ENCODE measurements at regions not wholly inside any gene's neighbourhood (a gene's known extent, or its start where the extent isn't known, plus 50 kb on each side); places are given as distances from the start of the nearest gene placed in this dataset.
"Not testable (repeated sequence)": the region's sequence is repeated elsewhere in the genome, so short reads cannot be mapped to it uniquely, and the experiment has no call there.

DNA sequence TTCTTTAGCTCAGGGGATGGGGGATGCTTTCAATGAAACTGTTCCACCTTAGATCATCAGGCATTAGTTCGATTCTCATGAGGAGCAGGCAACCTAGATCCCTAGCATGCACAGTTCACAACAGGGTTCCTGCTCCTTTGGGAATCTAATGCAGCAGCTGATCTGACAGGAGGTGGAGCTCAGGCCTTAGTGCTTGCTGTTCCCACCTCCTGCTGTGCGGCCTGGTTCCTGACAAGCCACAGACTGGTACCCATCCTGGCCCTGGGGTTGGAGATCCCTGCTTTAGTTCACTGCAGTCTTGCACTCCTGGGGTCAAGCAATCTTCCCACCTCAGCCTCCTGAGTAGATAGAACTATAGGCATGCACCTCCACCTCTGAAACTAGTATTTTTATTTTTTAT lies 1369.8 kb upstream of the NUDT12 start:
- DNase-seq, result no peak

DNA sequence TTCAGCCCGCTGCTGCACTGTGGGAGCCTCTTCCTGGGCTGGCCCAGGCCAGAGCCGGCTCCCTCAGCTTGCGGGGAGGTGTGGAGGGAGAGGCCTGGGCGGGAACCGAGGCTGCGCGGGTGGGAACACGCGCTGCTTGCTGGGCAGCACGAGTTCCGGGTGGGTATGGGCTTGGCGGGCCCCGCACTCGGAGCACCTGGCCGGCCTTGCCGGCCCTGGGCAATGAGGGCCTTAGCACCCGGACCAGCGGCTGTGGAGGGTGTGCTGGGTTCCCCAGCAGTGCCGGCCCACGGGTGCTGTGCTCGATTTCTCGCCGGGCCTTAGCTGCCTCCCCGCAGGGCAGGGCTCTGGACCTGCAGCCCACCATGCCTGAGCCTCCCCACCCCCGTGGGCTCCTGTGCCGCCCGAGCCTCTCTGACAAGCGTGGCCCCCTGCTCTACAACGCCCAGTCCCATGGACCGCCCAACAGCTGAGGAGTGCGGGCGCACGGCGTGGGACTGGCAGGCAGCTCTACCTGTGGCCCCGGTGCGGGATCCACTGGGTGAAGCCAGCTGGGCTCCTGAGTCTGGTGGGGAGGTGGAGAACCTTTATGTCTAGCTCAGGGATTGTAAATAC lies 1366.4 kb upstream of the NUDT12 start:
- no peak for DNase-seq

DNA sequence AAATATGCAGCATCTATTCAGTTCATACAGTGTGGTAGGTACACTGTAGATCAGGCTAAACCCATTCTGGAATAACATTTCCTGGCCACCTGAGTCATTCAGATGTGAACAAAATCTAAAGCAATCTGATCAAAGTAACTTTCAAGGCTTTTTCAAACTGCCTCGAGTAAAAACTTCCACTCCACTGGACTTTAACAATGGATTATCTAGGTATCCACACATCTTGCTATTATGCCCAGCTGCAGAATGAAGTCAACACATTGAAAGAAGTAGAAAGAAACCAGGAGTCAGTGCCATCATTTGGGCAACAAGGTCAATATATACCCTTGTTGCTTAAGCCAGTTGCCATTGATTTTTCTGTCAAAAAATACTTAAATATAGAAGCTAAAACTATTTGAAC lies 1352.6 kb upstream of the NUDT12 start:
- DNase-seq, result no peak

DNA sequence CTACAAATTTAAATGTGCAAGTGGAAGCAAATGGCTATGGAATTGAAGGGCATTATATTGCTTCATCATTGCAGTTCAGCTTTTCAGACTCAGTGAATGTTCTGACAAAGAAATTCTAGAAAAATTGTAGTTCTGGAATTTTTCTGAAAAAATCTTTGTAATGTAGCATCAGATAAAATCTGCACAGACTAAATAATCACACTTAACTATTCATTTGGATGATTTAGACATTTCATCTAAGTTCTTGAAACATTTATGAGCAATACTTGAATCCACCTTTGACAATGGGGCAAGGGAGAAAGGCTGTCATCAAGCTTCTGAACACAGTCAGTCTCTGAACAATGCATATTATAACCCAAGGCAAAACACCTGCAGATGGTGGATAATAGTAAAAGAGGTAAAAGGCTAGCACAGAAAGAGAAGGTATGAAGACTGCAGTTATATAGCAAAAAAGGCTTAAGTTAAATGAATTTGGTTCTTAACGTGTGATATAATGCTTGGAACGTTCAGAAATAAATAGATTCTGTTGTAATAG lies 1352.0 kb upstream of the NUDT12 start:
- no peak for DNase-seq

DNA sequence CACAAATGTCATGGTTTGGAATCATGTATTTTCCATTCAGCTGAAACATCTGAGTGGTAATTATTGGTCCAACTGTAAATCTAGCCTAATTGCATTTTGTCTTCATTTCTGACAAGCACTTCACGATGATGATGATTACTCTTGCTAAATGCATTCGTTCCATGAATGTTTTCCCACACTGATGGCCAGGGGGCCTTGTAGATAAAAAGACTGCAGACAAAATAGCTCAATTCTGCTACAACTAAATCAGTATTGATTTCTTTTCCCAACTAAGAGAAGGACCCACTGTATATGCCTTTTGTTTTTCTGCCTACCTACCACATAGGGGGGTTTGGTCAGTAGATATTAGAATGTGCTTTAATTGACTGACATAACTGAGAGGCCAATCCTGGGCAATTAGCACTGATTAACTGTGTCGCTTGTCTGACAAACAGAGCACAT lies 1351.3 kb upstream of the NUDT12 start:
- DNase-seq, result no peak

DNA sequence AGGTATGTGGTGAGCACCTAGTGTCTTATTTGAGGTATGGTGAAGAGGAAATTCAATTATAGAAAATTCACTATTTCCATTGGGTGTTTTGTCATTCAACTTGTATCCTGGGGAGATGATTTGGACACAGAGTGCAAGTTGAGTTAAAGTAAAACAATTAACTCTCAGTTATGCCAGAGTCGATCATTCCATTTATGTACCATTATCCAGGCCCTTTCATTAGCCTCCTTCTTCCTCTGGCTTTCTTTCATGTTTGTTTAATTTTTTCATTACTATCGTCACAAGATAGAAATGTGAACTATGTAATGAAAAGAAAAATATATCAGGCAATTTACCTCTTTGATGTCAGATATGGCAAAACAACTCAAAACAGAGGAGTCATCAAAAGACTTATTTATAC lies 1347.2 kb upstream of the NUDT12 start:
- no peak for DNase-seq

DNA sequence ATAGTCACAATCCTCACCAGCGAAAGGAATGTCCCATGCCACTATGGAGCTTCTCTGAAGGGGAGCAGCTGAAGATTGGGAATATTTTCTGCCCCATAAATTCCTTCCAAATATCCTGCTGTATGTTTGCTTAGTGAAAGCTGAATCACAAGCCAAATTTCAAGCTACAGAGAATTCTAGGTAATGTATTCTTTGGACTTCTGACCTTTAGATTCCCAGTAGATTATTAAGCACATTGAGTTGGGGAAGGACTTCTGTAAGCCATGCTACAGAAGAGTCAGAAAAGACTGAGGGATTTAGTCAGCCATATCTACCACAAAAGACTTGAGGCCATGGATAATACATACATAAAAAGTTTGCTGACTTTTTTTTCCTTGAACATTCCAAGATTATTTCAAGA lies 1342.0 kb upstream of the NUDT12 start:
- DNase-seq, result no peak

DNA sequence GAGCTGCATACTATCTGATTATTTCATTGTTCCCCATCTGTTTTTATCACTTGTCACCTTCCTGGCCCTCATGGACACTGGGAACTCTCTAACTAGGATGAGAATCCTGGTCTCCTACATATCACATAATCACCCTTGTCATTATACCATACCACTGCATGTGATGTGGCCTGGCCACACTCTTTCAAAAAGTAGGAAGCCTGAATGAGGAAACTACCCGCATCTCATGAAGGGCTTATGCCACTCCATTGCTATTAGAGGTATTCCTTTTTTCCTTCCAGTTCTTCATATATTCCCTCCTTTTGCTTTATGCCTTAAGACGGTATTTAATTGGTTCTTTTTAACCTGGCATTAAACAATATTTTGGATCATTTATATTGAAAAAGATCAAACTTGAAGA lies 1341.4 kb upstream of the NUDT12 start:
- DNase-seq, result no peak

DNA sequence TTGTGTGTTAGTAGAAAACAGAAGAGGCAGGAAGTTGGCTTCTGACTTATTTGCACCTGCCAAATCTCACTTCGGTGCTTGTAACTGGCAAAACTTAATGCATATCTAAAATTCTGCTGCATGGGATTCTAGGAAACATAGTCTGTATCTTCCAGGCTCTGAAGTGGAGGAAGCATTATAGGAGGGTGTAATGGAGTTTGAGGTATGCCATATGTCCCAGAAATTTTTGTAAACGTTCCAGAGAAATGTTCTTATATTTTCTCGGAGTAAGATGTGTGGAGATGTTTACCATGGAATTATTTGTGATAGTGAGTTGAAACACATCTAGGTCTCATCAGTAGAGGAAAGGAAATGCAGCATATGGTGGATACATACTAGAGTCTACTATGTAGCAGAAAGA lies 1329.0 kb upstream of the NUDT12 start:
- DNase-seq, result no peak

DNA sequence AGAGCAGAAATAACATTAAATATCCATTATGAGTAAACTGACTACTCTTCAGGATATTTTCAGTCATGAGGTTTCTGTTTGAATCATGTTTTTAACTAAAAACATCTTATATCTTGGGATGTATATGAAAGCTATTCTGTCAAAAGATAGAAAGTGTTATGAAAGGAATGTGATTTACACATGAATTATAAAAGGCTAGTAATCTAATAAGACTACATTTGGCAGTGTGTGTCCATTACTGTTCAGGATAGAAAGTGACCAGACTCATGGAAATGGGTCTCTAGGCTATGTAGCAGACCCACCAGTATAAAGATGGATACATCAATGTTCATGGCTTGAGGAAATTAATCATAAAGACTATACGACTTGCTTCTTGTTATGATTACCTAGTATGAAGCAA lies 1328.2 kb upstream of the NUDT12 start:
- no peak for DNase-seq

DNA sequence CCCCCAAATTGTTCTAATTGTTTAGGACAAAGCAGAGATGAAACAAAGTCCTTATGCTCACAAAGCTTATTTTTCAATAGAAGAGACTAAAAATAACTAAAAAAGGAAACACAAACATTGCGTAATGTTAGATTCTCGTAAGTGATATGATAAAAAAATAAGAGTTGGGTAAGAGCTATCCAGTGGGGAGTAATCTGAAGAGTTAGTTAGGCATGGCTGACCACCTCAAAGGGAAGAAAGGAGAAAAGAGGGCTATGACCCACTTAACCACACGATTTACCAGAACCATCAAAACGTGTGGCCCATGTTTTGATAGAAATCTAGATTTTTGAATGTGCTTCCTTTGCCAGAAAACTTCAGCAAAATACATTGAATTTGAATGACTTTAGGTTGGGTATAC lies 1296.8 kb upstream of the NUDT12 start:
- no peak for DNase-seq

DNA sequence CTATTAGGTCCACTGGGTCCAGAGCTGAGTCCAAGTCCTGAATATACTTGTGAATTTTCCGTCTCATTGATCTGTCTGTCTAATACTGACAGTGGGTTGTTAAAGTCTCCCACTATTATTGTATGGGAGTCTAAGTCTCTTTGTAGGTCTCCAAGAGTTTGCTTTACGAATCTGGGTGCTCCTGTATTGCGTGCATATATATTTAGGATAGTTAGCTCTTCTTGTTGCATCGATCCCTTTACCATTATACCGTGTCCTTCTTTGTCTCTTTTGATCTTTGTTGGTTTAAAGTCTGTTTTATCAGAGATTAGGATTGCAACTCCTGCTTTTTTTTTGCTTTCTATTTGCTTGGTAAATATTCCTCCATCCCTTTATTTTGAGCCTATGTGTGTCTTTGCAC lies 1289.5 kb upstream of the NUDT12 start:
- not testable (repeated sequence) for DNase-seq

DNA sequence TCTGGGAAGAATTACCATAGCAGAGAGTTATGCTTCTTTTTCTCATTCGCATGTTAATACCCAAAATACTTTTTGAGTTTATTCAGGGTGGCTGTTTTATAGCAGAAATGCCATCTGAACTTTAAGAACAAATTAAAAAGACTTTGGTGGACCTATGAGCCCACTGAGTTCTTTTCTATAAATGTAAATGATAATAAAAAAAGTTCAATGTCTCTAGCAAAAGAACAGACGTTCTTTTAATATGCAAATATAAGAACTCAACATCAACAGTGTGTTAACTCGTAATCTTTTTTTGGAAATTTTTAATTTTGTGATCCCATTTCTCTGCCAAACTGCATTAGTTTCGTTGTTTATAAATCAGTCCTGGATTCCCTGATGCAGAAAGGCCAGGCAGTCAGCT lies 1283.0 kb upstream of the NUDT12 start:
- no peak for DNase-seq

DNA sequence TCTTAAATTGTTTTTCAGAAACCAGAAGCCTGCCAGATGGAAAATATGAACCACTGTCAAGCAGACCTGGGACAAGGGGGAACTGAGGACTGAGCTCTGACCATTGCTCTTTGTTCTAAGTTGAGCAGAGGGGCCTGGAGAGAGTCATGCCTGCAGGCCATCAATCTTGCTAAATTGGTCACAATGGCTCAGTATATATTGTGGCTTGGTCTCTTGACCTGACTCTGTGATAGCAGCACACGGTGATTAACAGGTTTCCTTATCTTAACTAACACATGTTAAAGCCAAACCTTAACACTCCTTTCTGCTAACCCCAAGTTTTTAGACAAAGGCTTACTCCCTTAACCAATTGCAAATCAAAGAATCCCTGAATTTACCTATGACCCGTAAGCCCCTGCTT lies 1281.2 kb upstream of the NUDT12 start:
- DNase-seq, result no peak

DNA sequence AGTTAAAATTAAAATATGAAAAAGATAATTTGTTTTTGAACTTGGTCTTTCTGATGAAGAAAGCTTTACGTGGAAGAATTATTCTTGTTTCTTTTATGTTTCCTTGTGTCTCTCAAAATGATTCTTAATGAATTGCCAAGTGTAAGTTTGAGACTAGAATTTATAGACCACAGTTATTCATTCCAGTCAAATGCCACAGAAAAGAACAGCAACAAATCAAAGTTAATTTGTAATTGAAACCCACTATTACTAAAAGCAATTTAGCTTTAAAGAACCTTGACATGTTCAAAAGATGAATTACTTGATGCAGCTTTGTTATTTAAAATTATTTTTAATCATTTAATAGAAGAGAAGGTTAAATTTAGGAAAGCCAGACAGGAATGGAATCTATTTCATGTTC lies 1277.7 kb upstream of the NUDT12 start:
- no peak for DNase-seq

DNA sequence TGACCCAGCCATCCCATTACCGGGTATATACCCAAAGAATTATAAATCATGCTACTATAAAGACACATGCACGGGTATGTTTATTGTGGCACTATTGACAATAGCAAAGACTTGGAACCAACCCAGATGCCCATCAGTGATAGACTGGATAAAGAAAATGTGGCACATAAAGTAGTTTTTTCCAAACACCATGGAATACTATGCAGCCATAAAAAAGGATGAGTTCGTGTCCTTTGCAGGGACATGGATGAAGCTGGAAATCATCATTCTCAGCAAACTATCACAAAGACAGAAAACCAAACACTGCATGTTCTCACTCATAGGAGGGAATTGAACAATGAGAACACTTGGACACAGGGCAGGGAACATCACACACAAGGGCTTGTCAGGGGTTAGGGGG lies 1268.9 kb upstream of the NUDT12 start:
- DNase-seq, result not testable (repeated sequence)

DNA sequence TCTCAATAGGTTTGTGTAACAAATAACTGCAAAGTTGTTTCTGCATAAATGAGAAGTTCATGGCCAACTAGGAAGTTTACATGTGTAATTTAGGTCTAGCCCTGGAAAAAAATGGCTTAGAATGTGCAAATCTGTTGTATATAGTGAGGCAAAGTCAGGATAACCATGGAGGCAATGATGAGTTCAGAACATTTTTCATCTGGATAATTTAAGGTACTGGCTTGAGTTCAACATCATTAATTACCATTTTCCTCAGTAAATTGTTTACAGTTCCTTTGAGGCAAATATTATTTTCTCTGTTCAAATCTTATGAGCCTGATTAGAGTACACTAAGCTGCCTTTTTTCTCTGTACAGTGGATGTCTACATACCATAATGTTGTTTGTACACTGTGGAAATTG lies 1259.0 kb upstream of the NUDT12 start:
- no peak for DNase-seq

DNA sequence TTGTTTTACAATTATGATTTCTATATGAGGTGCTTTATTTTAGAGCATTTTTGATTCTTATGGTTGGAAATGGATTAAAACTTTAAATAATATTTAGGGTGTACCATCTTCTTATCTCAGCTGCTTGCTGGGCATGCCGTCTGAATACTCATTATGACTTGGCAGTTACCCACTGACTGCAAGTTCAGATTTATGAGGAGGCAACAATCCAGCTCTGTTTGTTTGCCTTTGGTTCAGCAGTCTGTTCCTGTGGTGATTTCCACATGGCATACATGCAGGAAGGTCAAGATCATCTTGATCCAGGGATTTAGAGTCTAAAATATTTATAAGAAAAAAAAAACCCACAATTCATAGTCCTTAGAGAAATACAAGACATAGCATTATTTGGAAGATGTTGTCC lies 1254.5 kb upstream of the NUDT12 start:
- no peak for DNase-seq

DNA sequence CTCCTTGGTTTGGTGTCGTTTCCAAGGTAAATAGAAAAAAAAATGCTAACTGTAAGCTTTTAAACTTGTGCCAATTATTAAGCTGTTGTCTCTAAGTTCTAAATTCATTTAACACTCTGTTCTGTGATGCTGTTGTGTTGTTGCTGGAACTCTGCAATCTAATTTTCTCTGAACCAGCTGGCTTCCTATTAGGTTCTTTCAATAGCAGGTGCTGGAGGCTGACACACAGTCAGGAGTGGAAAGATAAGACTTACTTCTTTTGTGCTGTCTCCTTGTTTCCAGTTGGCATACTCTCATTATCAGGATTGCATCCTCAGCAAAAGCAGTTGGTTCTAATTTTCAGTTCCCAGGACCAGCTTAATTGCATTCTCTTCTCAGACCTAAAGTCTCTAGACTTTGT lies 1252.6 kb upstream of the NUDT12 start:
- no peak for DNase-seq

DNA sequence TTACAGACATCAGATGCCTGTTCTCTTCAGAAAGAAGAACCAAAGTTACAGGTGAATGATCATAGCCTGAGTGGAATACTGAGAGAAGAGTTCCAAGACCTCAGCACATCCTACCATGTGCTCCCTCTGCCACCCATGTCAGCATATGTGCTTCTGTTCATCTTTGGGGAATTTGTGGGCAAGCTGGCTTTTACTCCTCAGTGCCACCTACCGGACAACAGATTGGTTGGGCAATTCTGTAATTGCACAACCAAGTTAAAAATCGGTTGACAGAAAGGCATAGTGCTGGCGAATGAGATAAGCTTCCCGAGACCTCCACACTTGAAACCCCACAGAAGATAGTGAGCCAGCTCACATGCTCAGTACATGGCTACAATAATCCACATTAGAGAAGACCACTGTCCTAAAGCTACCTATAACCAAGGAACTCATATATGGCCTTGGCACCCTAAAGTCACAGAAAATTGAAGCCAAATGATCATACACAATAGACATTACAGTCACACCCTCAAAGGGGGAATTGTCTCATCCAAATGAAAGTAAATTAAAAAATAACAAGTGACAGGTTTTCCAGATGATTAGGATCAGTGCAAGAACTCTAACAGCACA lies 1238.0 kb upstream of the NUDT12 start:
- DNase-seq, result no peak

DNA sequence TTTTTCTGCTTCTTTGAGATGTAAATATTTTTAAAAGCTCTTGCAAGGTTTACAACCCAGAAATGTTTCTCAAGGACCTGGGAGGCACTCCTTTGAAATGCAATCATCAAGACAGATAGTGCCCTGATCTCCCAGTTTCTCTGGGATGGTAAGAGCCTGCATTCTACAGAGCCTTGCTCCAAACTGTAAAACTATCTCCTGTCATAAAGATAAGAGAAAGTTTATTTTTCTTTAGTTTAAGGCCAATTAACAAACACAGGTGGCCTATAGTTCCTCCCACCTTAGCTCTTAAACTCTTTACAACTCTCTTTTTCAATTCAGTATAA lies 1231.1 kb upstream of the NUDT12 start:
- no peak for DNase-seq

DNA sequence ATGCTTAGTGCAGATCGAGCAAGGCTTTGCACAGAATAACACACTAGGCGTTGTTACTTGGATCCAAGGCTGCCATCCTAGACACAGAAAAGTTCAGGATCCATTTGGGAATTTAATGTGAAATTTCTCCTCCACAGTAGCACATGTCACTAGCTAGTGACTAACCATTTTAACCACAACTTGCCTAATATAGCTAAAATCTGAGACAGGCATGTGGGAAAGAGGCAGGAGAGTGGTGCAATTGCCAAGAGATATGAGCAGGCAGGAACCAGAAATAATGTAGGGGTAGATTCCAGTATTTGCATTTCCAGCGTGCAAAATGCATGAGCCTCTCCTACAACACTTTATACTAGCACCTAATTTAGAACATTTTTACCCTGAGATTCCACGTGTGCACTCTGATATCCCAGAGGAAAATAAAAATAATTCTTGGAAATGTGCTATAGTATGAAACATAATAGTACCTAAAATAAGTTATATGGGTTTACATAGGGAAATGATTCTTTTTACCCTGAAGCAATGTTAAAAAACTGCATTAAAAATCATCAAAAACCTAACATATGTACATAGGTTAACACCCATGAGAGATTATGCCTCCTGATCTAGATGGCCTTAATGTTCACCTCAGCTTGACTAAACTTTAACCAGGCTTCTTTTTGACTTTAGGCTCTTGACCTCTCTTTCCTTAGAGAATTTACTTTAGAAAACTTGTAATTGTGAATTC lies 1230.6 kb upstream of the NUDT12 start:
- DNase-seq, result no peak

DNA sequence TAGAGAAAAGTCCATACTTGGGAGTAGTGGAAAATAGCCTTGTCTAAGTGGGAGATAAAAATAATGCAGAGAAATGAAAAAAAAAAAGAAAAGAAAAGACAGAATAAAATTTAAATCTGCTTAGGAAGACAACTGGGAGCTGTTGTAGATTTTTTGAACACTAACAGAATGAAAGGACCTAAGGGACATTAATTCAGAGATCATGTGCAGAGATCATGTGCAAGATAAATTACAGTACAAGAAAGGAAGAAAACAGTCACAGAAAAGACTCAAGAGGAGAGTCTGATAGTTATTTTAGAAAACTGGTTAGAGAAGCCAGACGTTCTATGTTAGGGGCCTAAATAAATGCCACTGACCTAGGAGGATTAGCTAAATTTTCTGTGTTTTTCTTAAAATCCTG lies 1226.8 kb upstream of the NUDT12 start:
- no peak for DNase-seq

DNA sequence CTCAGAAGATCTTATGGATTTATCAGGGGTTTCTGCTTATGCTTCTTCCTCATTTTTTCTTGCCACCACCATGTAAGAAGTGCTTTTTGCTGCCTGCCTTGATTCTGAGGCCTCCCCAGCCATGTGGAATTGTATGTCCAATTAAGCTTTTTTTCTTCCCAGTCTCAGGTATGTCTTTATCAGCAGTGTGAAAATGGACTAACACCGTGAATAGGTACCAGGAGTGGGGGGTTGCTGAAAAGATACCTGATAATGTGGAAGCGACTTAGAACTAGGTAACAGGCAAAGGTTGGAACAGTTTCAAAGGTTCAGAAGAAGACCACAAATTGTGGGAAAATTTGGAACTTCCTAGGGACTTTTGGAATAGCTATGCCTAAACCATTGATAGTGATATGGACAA lies 1222.5 kb upstream of the NUDT12 start:
- DNase-seq, result no peak

All from central memory CD4-positive, alpha-beta T cell (primary cell).